ENCODE measurements at regions not wholly inside any gene's neighbourhood (a gene's known extent, or its start where the extent isn't known, plus 50 kb on each side); places are given as distances from the start of the nearest gene placed in this dataset.

GRCh38 chr3:110895054-110895453 lies 176.6 kb upstream of the NECTIN3 start:
- Mint-ChIP-seq H3K4me1 (no peaks in the 10 kb centered on the region), H3K27me3 (peaks cover 0 to 17% (median 6%) of the 10 kb centered on the region in 5 donors), H3K27ac (no peak overlapping the region), H3K36me3 (no peaks in the 10 kb centered on the region), H3K4me3 (no peak overlapping the region), H3K9me3 (peaks cover 0 to 4% (median 0%) of the 10 kb centered on the region in 9 donors)
- ATAC-seq (no peak), DNase-seq (no peak)
- POLR2A ChIA-PET: no interaction called here

- Mint-ChIP-seq H3K27ac (no peak overlapping the region), H3K36me3 (no peaks in the 10 kb centered on the region), H3K4me1 (no peaks in the 10 kb centered on the region), H3K9me3 (peaks cover 0 to 4% (median 0%) of the 10 kb centered on the region in 9 donors), H3K4me3 (no peak overlapping the region), H3K27me3 (peaks cover 0 to 17% (median 6%) of the 10 kb centered on the region in 5 donors)
- ATAC-seq (no peak), DNase-seq (no peak)
- POLR2A ChIA-PET: no interaction called here
These were observed 174.6 kb upstream of the NECTIN3 start for GRCh38 chr3:110897046-110897445.

- Mint-ChIP-seq H3K27ac (no peak overlapping the region), H3K36me3 (no peaks in the 10 kb centered on the region), H3K4me1 (no peaks in the 10 kb centered on the region), H3K9me3 (peaks cover 0 to 4% (median 0%) of the 10 kb centered on the region in 9 donors), H3K27me3 (peaks cover 2 to 9% (median 4%) of the 10 kb centered on the region in 5 donors), H3K4me3 (no peak overlapping the region)
- ATAC-seq (no peak), DNase-seq (no peak)
- POLR2A ChIA-PET: no interaction called here
These were observed 171.0 kb upstream of the NECTIN3 start for GRCh38 chr3:110900576-110900975.

DNA sequence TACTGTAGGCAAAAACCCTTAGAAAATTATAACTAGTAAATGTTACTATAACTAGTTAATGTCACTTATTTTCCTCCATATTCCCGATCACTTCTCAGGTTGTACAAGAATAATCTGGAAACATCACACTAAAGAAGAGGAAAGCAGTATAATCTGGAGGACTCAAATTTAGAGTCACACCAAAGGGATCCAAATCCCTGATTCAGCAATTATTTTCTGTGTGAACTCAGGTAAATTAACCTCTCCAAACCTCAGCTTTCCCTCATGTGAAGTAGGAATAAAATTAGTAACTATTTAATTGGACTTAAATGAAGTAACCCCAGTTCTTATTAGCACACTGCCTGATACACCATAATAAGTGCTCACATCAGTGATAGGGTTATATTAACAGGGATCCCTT lies 170.1 kb upstream of the NECTIN3 start:
- no peak overlapping the region for H3K27ac Mint-ChIP-seq
- no peak for ATAC-seq
- no peaks in the 10 kb centered on the region for H3K4me1 Mint-ChIP-seq
- peaks cover 2 to 9% (median 4%) of the 10 kb centered on the region in 5 donors for H3K27me3 Mint-ChIP-seq
- no peak overlapping the region for H3K4me3 Mint-ChIP-seq
- no peak for DNase-seq
- POLR2A ChIA-PET: no interaction called here
- no peaks in the 10 kb centered on the region for H3K36me3 Mint-ChIP-seq
- peaks cover 0 to 4% (median 0%) of the 10 kb centered on the region in 9 donors for H3K9me3 Mint-ChIP-seq

DNA sequence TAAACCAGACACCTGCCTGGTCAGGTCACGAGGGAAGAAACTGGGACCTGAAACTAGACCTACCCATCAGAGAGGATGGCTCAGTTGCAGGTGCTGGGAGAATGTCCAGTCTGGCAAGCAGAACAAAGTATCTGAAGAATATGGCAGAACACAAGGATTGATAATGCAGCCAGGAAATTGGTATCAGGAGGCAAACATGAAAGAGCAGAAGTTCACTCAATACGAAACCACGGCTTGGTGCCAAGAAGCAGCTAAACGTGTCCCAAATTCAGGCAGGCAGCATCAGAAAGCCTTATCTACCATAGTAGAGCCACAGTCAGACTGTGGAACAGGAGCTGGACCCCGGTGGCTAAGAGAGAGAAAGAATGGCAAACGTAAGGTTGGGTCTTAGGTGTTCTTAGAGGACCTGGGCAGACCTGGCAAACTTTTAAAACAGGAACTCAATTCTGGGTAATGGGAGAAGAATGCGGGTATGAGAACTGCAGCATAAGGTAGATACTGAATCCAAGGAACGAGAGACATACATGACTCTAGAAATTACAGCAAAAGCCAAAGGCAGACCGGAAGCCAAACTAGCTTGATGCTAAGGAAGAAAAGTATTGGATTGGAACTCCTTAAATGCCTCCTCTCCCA lies 169.0 kb upstream of the NECTIN3 start:
- Mint-ChIP-seq H3K36me3 (no peaks in the 10 kb centered on the region), H3K4me3 (no peak overlapping the region), H3K9me3 (peaks cover 0 to 4% (median 0%) of the 10 kb centered on the region in 9 donors), H3K27me3 (peaks cover 0 to 3% (median 1%) of the 10 kb centered on the region in 5 donors), H3K4me1 (no peaks in the 10 kb centered on the region), H3K27ac (no peak overlapping the region)
- DNase-seq: no peak
- POLR2A ChIA-PET: no interaction called here
- ATAC-seq: no peak

GRCh38 chr3:110903771-110904519 lies 167.7 kb upstream of the NECTIN3 start:
- H3K36me3 Mint-ChIP-seq: no peaks in the 10 kb centered on the region
- H3K9me3 Mint-ChIP-seq: peaks cover 0 to under 1% (median 0%) of the 10 kb centered on the region in 9 donors
- DNase-seq (no peak), ATAC-seq (no peak)
- no peaks in the 10 kb centered on the region for H3K4me1 Mint-ChIP-seq
- H3K27ac Mint-ChIP-seq: no peak overlapping the region
- no peak overlapping the region for H3K4me3 Mint-ChIP-seq
- POLR2A ChIA-PET: no interaction called here
- H3K27me3 Mint-ChIP-seq: peaks cover 0 to 2% (median 0%) of the 10 kb centered on the region in 5 donors

DNA sequence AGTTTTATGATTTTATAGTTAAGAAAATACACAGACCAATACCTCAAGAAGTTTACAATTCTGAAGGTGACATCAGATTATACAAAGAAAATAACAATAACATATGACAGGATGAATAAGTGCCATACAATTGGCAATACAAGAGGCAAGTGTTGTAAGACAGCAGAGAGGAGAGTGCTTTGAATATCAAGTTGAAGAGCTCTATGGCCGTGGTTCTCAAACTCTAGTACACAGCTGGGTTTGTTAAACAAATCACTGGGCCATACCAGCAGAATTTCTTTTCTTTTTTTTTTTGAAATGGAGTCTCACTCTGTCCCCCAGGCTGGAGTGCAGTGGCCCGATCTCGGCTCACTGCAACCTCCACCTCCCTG lies 167.1 kb upstream of the NECTIN3 start:
- POLR2A ChIA-PET: no interaction called here
- H3K4me3 Mint-ChIP-seq: no peak overlapping the region
- H3K36me3 Mint-ChIP-seq: no peaks in the 10 kb centered on the region
- DNase-seq (no peak), ATAC-seq (no peak)
- H3K27me3 Mint-ChIP-seq: peaks cover 0 to 2% (median 0%) of the 10 kb centered on the region in 5 donors
- no peak overlapping the region for H3K27ac Mint-ChIP-seq
- no peaks in the 10 kb centered on the region for H3K9me3 Mint-ChIP-seq
- H3K4me1 Mint-ChIP-seq: no peaks in the 10 kb centered on the region

DNA sequence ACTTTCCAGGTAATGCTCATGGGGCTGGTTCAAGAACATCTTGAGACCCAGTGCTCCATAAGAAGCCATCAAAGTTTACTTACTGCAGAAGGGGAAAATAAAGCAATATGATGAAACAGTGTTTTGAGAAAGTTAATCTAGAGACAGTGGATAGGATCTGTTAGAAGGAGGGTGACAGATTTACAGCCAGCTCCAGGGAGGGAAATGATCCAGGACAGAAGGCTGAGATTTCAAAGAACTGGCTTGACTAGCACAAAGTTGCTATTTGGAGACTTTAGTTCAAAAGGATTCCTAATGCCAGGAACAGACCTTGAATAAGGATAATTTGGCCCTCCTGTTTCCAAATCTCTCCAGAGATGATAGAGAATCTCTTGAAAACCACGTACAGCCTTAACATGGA lies 166.5 kb upstream of the NECTIN3 start:
- Mint-ChIP-seq H3K9me3 (no peaks in the 10 kb centered on the region), H3K4me1 (no peaks in the 10 kb centered on the region), H3K27ac (no peak overlapping the region), H3K4me3 (no peak overlapping the region), H3K27me3 (peaks cover 0 to 2% (median 0%) of the 10 kb centered on the region in 5 donors), H3K36me3 (no peaks in the 10 kb centered on the region)
- ATAC-seq (no peak), DNase-seq (no peak)
- POLR2A ChIA-PET: no interaction called here

DNA sequence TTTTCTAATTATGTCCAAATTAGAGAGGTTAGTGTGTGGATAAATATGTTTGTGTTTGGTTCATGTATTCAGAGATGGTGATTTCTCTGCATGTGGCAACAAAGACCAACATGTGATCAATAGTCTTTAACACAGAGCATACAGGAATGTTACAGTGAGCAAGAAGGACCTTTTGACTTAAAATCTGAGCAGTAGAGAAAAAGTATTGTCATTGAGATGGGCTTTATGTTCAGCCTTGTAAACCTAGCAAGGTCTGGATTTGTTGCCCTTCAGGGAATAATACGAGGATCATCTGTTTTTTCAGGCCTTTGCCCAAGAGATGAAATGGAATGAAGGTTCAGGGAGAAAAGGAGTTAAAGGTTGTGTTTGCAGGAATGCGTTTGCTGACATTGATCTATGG lies 161.8 kb upstream of the NECTIN3 start:
- POLR2A ChIA-PET: no interaction called here
- ATAC-seq: no peak
- H3K4me3 Mint-ChIP-seq: no peak overlapping the region
- H3K27me3 Mint-ChIP-seq: no peaks in the 10 kb centered on the region
- H3K27ac Mint-ChIP-seq: no peak overlapping the region
- peaks cover 0 to 4% (median 0%) of the 10 kb centered on the region in 3 donors for H3K36me3 Mint-ChIP-seq
- H3K4me1 Mint-ChIP-seq: no peaks in the 10 kb centered on the region
- H3K9me3 Mint-ChIP-seq: peaks cover 0 to 8% (median 3%) of the 10 kb centered on the region in 9 donors
- DNase-seq: no peak

GRCh38 chr3:110910346-110910955 lies 161.2 kb upstream of the NECTIN3 start:
- H3K9me3 Mint-ChIP-seq: peaks cover 0 to 9% (median 3%) of the 10 kb centered on the region in 9 donors
- H3K4me1 Mint-ChIP-seq: no peaks in the 10 kb centered on the region
- no peak overlapping the region for H3K27ac Mint-ChIP-seq
- no peaks in the 10 kb centered on the region for H3K27me3 Mint-ChIP-seq
- ATAC-seq (no peak), DNase-seq (no peak)
- POLR2A ChIA-PET: no interaction called here
- H3K36me3 Mint-ChIP-seq: peaks cover 0 to 4% (median 0%) of the 10 kb centered on the region in 3 donors
- H3K4me3 Mint-ChIP-seq: no peak overlapping the region

DNA sequence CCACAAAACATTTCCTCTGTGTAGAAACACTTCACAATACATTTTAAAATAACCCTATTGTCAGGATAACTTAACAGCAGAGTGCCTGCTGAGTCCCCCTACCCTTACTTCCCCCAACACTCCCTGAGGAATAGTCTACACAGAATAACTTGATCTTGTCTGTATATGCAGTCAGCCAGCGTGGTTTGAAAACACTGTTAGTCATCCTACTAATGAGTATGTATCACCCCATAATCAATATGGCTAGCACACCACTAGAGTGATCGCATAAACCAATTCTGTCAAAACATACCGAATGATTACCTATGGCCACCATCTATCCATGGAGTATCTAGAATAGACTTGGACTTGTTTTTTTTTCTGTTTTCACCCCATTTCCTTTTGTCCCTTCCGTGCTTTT lies 152.7 kb upstream of the NECTIN3 start:
- DNase-seq (no peak), ATAC-seq (no peak)
- POLR2A ChIA-PET: no interaction called here
- Mint-ChIP-seq H3K4me3 (no peak overlapping the region), H3K27ac (no peak overlapping the region), H3K36me3 (peaks cover 0 to 2% (median 2%) of the 10 kb centered on the region in 3 donors), H3K9me3 (peaks cover 0 to 21% (median 2%) of the 10 kb centered on the region in 9 donors), H3K27me3 (peaks cover 0 to 16% (median 3%) of the 10 kb centered on the region in 5 donors), H3K4me1 (no peaks in the 10 kb centered on the region)

- ATAC-seq (no peak), DNase-seq (no peak)
- Mint-ChIP-seq H3K27ac (no peak overlapping the region), H3K9me3 (no peaks in the 10 kb centered on the region), H3K4me3 (no peak overlapping the region), H3K36me3 (no peaks in the 10 kb centered on the region), H3K4me1 (no peaks in the 10 kb centered on the region), H3K27me3 (peaks cover 2 to 21% (median 8%) of the 10 kb centered on the region in 5 donors)
- POLR2A ChIA-PET: no interaction called here
These were observed 145.8 kb upstream of the NECTIN3 start for GRCh38 chr3:110925798-110926197.

GRCh38 chr3:110928016-110928662 lies 143.5 kb upstream of the NECTIN3 start:
- DNase-seq (no peak), ATAC-seq (no peak)
- H3K27me3 Mint-ChIP-seq: peaks cover 5 to 22% (median 8%) of the 10 kb centered on the region in 5 donors
- H3K4me3 Mint-ChIP-seq: no peak overlapping the region
- no peaks in the 10 kb centered on the region for H3K4me1 Mint-ChIP-seq
- no peaks in the 10 kb centered on the region for H3K36me3 Mint-ChIP-seq
- POLR2A ChIA-PET: no interaction called here
- no peaks in the 10 kb centered on the region for H3K9me3 Mint-ChIP-seq
- no peak overlapping the region for H3K27ac Mint-ChIP-seq
